ENCODE measurements at regions not wholly inside any gene's neighbourhood (a gene's known extent, or its start where the extent isn't known, plus 50 kb on each side); places are given as distances from the start of the nearest gene placed in this dataset.

DNA sequence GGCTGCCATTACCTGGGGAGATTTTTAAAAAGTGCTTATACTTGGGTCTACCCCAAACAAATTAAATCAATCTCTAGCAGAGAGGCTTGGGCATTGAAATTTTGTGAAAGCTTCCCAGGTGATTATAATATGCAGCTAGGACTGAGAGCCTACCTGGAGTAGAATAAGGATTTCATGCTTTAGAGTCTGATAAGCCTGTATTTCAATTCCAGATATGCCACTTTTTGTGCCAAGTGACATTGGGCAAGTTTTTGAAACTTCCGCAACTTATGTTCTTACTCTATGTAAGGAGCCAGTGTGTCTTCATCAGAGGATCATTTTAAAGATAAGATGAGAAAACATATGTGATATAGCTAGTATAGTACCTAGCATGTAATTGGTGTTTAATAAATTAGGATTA, 159.8 kb upstream of the LRIG3 start:
- no peak overlapping the region for H3K27ac ChIP-seq
- no peak for TF ChIP-seq ZFX (IDR thresholded peaks at IDR 0.05; ENCODE audit: borderline replicate concordance)
- TF ChIP-seq, protein P1, sequence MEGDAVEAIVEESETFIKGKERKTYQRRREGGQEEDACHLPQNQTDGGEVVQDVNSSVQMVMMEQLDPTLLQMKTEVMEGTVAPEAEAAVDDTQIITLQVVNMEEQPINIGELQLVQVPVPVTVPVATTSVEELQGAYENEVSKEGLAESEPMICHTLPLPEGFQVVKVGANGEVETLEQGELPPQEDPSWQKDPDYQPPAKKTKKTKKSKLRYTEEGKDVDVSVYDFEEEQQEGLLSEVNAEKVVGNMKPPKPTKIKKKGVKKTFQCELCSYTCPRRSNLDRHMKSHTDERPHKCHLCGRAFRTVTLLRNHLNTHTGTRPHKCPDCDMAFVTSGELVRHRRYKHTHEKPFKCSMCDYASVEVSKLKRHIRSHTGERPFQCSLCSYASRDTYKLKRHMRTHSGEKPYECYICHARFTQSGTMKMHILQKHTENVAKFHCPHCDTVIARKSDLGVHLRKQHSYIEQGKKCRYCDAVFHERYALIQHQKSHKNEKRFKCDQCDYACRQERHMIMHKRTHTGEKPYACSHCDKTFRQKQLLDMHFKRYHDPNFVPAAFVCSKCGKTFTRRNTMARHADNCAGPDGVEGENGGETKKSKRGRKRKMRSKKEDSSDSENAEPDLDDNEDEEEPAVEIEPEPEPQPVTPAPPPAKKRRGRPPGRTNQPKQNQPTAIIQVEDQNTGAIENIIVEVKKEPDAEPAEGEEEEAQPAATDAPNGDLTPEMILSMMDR (IDR thresholded peaks at IDR 0.05), result no peak

GRCh38 chr12:59079472-59079871, 159.2 kb upstream of the LRIG3 start:
- H3K27ac ChIP-seq, result no peak overlapping the region
- TF ChIP-seq, protein P1 (IDR thresholded peaks at IDR 0.05), result no peak

GRCh38 chr12:59079002-59079401, 158.7 kb upstream of the LRIG3 start:
- no peak for TF ChIP-seq ZFX (IDR thresholded peaks at IDR 0.05; ENCODE audit: borderline replicate concordance)
- TF ChIP-seq, protein P1 (IDR thresholded peaks at IDR 0.05), result no peak
- H3K27ac ChIP-seq, result no peak overlapping the region

DNA sequence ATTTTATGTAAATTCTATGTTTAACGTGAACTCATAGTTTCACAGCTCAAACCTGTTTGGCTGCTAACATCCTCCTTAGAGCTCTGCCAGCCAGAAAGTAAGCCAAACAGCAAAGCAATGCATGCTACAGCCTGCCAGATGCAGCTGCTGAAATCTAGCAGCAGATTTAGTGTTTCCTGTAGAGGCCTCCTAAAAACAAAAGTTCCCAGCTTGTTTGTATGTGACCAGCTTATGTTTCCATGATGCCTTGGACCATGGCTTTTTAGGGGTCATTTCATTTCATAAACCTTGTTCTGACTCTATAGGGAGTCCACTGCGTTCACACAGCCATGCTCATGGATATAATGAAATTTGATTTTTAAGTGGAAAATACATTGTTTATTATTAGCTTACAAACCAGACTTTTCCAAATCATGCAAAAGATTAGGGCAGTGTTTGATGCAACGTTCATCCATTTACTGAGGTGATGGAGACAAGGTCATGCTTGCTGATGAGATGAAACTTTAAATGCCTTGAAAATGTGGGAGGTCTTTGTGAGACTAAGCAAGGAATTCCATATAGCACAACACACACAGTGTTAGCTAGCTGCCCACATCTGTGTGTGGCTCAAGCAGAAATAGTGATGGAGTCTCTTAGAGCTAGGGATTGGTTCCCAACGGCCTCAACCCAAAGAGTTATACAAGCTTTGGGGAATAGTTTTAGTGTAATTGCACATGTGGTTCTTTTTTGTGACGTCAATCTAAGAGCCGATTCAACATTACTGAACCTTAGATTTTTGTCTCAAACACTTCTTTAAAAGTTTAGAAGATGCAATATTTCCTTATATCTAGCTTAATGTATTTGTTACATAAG, 157.5 kb upstream of the LRIG3 start:
- no peak overlapping the region for H3K27ac ChIP-seq

DNA sequence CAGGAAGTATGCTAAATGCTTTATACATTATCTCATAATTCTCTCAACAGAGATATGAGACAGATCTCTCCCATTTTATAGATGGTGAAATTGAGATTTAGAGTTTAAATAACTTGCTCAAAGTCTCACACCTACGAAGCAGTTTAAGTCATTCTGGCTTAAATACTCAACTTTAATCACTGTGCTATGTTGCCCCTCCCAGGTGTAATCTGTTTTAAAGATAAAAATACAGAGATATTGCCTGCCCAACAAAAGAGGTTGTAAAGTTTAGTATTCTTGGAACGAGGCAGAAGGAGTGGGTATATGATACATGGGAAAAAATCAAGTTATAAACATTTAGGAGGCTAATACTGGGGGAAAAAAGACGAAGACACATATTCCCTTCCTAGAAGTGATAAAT, 156.8 kb upstream of the LRIG3 start:
- no peak for TF ChIP-seq ZFX (IDR thresholded peaks at IDR 0.05; ENCODE audit: borderline replicate concordance)
- TF ChIP-seq, protein P1 (IDR thresholded peaks at IDR 0.05), result no peak
- H3K27ac ChIP-seq, result no peak overlapping the region

More for the DNA sequence above, 157.5 kb upstream of the LRIG3 start:
- TF ChIP-seq, protein P1 (IDR thresholded peaks at IDR 0.05), result no peak
- no peak for TF ChIP-seq ZFX (IDR thresholded peaks at IDR 0.05; ENCODE audit: borderline replicate concordance)

GRCh38 chr12:59076622-59077021, 156.3 kb upstream of the LRIG3 start:
- TF ChIP-seq, protein P1 (IDR thresholded peaks at IDR 0.05), result no peak
- TF ChIP-seq ZFX (IDR thresholded peaks at IDR 0.05; ENCODE audit: borderline replicate concordance), result no peak
- no peak overlapping the region for H3K27ac ChIP-seq

GRCh38 chr12:59075968-59076490, 155.7 kb upstream of the LRIG3 start:
- no peak for TF ChIP-seq ZFX (IDR thresholded peaks at IDR 0.05; ENCODE audit: borderline replicate concordance)
- H3K27ac ChIP-seq, result no peak overlapping the region

Measured in 22Rv1 (cell line).